GM19438 (cell line): ENCODE measurements at regions not wholly inside any gene's neighbourhood (a gene's known extent, or its start where the extent isn't known, plus 50 kb on each side); places are given as distances from the start of the nearest gene placed in this dataset.
"Not testable (repeated sequence)": the region's sequence is repeated elsewhere in the genome, so short reads cannot be mapped to it uniquely, and the experiment has no call there.

ENCODE experiments used
- ATAC-seq: cut with Tn5 transposase; IDR thresholded peaks from one replicate; pipeline ENCODE4 v1.9.1; 2021; ENCODE audit warnings: low read depth; ENCODE audit not compliant: unreplicated experiment

- no peak for ATAC-seq
Observed at GRCh38 chr7:46107610-46108217, 186.6 kb upstream of the IGFBP3 start.

DNA sequence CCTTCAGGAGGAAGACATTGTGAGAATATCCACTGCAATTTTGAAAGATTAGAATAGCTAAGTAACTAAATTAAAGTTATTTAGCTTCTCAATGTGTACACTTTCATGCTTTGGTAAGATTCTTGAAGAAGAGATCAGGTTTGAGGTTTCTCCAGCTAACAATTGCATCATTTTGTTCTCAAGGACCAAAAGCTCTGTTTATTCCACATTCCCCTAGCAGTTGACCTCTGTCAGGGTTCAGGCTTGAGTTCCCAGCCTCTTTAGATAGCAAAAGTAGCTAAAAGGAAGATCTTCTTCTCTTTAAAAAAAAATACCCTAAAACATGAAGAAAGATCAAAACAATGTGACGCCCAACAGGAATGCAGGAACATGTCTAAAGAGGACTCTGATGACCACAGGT lies 179.4 kb upstream of the IGFBP3 start:
- no peak for ATAC-seq

DNA sequence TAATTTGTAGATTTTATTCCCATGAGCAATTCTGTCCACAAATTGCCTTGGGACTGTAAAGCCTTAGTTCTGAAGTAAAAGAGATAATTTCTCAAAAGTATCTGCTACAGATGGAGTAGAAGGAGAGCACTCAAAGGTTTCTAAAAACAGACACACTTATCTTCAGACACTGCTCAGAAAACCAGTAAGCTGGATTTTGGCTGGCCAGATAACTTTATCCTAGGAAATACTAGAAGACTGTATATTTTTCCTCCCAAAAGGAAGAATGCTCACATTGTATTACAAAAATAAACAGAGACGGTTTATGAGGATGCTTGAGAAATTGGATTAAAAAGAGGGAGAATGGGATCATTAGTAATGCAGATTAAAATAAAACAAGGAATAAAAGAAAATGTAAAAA lies 178.0 kb upstream of the IGFBP3 start:
- no peak for ATAC-seq

DNA sequence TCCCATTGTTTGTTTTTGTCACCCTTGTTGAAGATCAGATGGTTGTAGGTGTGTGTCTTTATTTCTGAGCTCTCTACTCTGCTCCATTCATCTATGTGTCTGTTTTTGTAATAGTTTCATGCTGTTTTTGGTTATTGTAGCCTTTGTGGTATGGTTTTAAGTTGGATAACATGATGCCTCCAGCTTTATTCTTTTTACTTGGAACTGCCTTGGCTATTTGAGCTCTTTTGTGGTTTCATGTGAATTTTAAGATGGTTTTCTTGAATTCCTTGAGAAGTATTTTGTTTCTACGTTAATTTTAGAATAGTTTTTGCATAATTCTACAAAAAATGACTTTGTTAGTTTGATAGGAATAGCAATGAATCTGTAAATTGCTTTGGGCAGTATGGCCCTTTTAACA lies 170.0 kb upstream of the IGFBP3 start:
- ATAC-seq = no peak

- no peak for ATAC-seq
Observed at GRCh38 chr7:46089281-46089680, 168.2 kb upstream of the IGFBP3 start.

GRCh38 chr7:46088486-46088885 lies 167.4 kb upstream of the IGFBP3 start:
- not testable (repeated sequence) for ATAC-seq

DNA sequence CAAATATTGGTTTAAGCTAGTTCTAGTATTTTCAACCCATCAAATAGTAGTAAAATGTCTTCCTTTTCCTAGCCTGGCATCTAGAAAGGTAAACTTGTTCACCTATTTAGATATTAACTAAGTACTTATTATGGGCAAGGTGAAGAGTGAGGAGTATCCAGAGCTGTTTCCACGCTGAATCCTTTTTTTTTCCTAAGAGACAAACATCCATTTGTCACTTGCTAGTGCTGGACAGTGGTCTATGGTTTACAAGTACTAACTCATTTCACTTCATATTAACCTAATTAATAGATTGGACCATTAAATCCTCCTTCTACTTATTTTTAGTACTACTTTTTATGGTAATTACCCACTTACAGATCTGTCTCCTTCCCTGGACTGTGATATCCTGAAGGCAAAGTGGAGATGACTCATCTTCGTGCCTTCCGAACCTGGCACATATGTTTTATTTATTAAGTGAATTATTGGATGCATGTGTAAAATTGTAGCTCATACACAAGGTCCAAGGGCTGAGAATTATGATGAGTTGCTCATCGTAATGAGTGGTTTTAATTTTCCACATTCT lies 159.6 kb upstream of the IGFBP3 start:
- no peak for ATAC-seq

DNA sequence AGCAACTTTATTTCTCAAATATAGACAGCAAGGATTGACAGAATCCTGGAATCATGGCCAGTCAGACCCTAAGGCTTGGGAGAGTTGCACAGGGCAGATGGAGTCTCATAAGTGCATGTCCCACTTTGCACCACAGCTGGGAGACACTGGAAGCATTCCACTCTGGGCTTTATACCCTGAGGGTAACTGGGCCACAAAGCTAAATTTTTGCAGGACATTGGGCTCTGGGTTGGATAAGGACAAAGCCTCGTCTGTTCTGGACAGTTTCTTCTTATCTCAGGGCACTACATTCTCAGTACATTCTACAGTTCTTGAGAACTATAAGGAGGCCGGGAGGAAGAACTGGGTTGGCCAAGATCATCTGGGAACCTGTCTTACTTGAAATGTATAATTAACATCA lies 158.3 kb upstream of the IGFBP3 start:
- ATAC-seq = no peak

DNA sequence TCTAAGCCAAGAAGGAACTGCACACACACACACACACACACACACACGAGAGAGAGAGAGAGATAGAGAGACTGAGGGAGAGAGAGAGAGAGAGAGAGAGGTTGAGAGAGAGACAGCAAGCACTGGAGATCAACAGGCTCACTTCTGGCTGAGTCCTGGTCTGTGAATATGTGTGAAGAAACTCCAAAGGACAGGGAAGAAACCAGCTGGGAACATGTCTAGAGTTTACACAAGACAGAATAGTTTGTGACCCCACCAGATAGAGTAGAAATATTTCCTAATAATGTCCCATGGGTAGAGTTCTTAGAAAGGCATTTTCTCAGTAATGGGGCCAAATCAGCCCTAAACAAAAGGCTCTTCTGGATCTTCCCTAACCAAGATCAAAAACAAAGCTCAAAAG lies 155.5 kb upstream of the IGFBP3 start:
- no peak for ATAC-seq

DNA sequence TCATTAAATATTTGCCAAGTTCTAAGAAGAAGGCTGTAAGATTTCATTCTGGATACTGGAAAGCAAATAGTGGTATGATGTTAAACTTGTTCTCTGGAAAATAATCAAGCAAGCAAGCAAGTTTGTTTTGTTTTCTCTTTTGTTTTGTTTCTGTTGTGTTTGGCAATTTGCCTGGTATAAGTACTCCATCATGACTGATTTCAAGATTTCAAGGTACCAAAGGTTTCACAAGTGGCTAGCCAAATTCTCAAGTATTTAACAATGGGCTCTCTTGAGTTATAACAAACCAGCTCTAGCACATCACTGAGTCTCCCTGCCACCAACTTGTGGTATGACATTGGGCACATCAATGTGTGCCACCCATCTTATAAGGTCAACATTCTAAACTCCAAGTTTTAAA lies 151.7 kb upstream of the IGFBP3 start:
- no peak for ATAC-seq

DNA sequence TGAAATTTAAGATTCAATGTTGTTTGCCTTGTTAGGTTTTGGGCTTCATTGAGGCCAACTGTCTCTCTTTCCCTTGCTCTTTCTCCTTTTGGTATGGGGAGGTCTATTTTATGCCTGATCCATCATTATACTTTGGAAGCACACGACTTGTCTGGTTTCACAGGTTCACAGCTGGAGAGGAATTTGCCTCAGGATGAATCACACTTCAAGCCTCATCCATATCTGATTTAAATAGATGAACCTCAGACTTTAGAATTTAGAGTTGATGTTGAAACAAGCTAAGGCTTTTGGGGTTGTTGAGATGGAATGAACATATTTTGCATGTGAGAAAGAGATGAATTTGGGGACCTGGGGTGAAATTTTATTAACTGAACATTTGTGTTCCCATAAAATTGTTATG lies 150.5 kb upstream of the IGFBP3 start:
- ATAC-seq = no peak

DNA sequence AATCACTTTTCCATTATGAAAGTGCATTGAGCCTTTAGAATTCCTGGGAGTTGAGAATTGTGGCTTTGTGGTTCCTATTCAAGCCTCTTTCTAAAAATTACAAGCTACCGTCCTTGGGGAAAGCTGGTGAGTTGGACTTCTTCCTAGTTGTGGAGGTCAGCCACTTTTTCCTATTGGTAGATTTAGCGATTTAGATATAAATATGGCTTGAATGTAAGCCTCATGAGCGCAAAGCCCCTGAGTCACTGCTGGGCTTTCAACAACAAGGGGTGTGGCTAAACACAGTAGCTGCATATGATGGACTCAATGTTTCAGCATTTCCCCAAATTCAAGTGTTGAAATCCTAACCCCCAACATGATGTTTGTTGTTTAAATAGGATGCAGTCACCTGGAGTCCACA lies 150.0 kb upstream of the IGFBP3 start:
- ATAC-seq = no peak

GRCh38 chr7:46068159-46068558 lies 147.1 kb upstream of the IGFBP3 start:
- ATAC-seq = no peak

DNA sequence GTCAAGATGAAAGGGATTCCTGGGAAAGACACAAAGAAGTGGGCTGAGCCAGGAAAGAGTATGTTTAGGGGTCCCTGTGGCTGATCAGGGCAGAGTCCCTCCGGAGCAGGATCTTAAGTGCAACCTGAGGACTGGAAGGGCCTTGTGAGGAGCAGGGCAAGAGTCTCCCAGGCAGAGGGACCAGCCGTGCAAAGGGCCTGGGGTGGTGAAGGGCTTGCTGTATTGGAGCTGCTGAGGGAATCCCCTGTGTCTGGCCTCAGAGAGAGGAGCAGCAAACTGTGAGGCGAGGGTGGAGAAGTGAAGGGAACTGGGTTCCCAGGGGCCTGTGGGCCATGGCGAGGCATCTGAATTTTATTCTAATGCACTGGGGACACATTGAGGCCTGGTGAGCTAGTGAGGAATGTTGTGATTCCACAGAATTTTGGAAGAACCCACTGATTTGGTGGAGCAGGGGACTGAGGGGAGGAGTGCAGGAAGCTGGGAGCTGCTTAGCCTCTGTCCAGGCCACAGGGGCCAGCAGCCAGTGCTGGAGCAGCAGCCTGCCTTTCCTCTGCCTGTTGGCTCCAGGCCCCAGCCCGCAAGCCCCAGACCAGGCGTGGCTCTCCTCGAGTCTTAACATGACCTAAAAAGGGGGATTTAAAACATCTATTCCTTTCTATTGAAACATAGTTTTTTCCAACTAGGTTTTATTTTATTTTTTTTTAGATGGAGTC lies 138.4 kb upstream of the IGFBP3 start:
- ATAC-seq = no peak

- ATAC-seq = no peak
Observed at GRCh38 chr7:46058086-46058823, 137.2 kb upstream of the IGFBP3 start.

DNA sequence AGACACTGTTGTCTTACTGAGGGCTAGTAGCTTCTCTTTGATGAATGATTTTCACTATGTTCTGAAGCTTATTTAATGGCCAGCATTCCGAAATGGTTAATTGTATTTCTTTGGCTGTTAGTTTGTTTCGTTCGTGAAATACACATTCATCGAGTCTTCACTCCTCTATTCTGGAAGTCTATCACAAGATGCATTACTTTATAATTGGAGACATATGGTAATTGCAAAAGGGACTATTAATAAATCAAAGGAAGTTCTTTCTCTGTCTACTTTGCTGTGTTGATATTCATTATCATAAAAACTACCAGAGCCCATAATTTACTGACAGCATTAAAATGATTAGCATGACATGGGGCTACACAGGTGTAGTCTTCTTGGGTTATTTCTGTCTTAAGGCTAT lies 133.8 kb upstream of the IGFBP3 start:
- ATAC-seq = no peak

- ATAC-seq = no peak
Observed at GRCh38 chr7:46054272-46054671, 133.2 kb upstream of the IGFBP3 start.

GRCh38 chr7:46047581-46047980 lies 126.5 kb upstream of the IGFBP3 start:
- ATAC-seq = no peak

DNA sequence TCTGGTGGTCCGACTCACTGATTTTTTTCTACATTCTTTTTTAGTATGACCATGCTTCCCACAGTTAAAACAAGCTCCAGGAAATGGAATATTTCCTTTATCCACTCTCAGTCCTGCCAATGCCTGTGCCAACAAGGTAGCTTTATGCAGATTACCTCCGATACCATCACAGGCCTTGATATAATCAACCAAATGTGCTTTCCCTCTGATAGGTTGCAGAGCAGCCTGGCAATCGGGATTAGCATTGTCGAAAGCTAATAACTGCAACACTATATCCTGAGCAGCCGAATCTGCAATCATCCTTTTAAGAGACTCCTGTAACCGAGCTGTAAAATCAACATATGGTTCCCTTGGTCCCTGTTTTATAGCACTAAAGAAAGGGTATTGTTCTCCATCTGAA lies 122.3 kb upstream of the IGFBP3 start:
- not testable (repeated sequence) for ATAC-seq

DNA sequence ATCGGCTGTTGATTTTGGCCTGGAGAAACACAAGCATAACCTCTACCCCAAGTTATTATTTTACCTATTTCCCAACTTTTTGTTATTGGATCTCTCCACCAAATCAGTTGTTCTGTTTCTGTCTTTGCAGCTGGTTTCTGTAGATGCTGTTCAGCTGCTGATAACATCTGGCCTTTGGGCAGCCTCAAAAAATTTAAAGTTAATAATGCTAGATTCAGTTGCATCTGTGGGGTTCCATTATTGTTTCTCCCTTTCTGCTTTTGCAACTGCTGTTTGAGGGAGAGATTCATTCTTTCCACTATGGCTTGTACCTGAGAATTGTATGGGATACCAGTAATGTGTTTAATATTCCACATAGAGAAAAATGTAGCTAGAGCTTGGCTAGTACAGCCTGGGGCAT lies 118.7 kb upstream of the IGFBP3 start:
- ATAC-seq = not testable (repeated sequence)

DNA sequence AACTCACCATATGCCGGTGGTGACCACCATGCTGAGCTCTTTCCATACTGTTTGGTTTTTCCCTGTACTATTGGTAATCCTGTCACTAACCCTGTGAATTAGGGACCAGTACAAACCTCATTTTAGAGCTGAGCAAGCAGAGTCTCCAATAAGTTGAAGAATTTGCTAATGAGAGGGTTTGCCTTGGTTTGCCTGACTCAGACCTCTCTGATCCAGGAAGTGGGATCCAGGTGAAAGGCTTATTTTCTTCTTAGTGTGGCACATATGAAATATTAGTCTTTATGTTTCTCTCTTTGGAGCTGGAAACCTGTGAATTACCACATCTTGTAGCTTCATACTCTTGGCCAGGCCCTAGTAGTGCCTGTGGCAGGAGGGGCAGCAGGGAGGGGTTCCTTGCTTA lies 114.1 kb upstream of the IGFBP3 start:
- ATAC-seq = no peak
